Colonic mucosa (tissue), 4 donors: ENCODE measurements at regions not wholly inside any gene's neighbourhood (a gene's known extent, or its start where the extent isn't known, plus 50 kb on each side); places are given as distances from the start of the nearest gene placed in this dataset.

ENCODE experiments used
- DNase-seq: peaks from one replicate; pipeline ENCODE4 v3.0.0-alpha.2; 2020
- H3K27ac ChIP-seq: fragments of 200-600 bp; one replicate; pipeline ENCODE4 v1.8.0; 2021
- H3K27me3 ChIP-seq: fragments of 200-600 bp; one replicate; pipeline ENCODE4 v1.8.0; 2021
- H3K36me3 ChIP-seq: fragments of 200-600 bp; one replicate; pipeline ENCODE4 v1.8.0; 2021
- H3K4me1 ChIP-seq: fragments of 200-600 bp; one replicate; pipeline ENCODE4 v1.8.0; 2021; ENCODE audit warnings: mild to moderate bottlenecking
- H3K4me3 ChIP-seq: fragments of 200-600 bp; one replicate; pipeline ENCODE4 v1.8.0; 2021
- H3K9ac ChIP-seq, 2 donors: one replicate each; pipeline ENCODE4 v1.7.0; 2013; ENCODE audit warnings: control low read depth in 2 of 2, low read depth in 2 of 2, low read length in 2 of 2
- H3K9me3 ChIP-seq: fragments of 200-600 bp; one replicate; pipeline ENCODE4 v1.8.0; 2021
- CTCF ChIP-seq: fragments of 200-600 bp; IDR thresholded peaks from one replicate; pipeline ENCODE4 v1.8.0; 2022; ENCODE audit warnings: antibody characterized with exemption, mild to moderate bottlenecking
- intact Hi-C: fragments of 100-400 bp; cut with DNase I; formaldehyde crosslinking; loops from one replicate; pipeline ENCODE4 v1.14.1; 2022
- donor health status: healthy.
- donor health status: DM: no; HTN: no; CAD: no.
- donor health status: DM: no; HTN: no; CAD: no.

- Histone ChIP-seq H3K27ac (no peak overlapping the region), H3K9ac (no peak overlapping the region), H3K4me1 (no peaks in the 10 kb centered on the region), H3K9me3 (no peaks in the 10 kb centered on the region), H3K4me3 (no peak overlapping the region), H3K36me3 (no peaks in the 10 kb centered on the region), H3K27me3 (no peaks in the 10 kb centered on the region)
- no peak for TF ChIP-seq CTCF
- intact Hi-C loops, result no loop called here
- DNase-seq, result no peak
Measured at GRCh38 chr9:23551311-23551721, 274.7 kb downstream of the ELAVL2 start.

- Histone ChIP-seq H3K4me1 (no peaks in the 10 kb centered on the region), H3K9ac (no peak overlapping the region), H3K27me3 (no peaks in the 10 kb centered on the region), H3K27ac (no peak overlapping the region), H3K36me3 (no peaks in the 10 kb centered on the region), H3K4me3 (no peak overlapping the region), H3K9me3 (no peaks in the 10 kb centered on the region)
- no peak for TF ChIP-seq CTCF
- intact Hi-C loops, result no loop called here
- no peak for DNase-seq
Measured at GRCh38 chr9:23551929-23552707, 273.9 kb downstream of the ELAVL2 start.

GRCh38 chr9:23552876-23553601 lies 273.0 kb downstream of the ELAVL2 start:
- intact Hi-C loops, result no loop called here
- Histone ChIP-seq H3K36me3 (no peaks in the 10 kb centered on the region), H3K9me3 (no peaks in the 10 kb centered on the region), H3K9ac (no peak overlapping the region), H3K4me3 (no peak overlapping the region), H3K27ac (no peak overlapping the region), H3K4me1 (no peaks in the 10 kb centered on the region), H3K27me3 (no peaks in the 10 kb centered on the region)
- no peak for DNase-seq
- no peak for TF ChIP-seq CTCF

GRCh38 chr9:23554686-23555085 lies 271.4 kb downstream of the ELAVL2 start:
- H3K9me3 ChIP-seq, result no peaks in the 10 kb centered on the region
- H3K4me1 ChIP-seq, result no peaks in the 10 kb centered on the region
- intact Hi-C loops, result no loop called here
- no peaks in the 10 kb centered on the region for H3K27me3 ChIP-seq
- H3K4me3 ChIP-seq, result no peak overlapping the region
- DNase-seq, result no peak
- no peaks in the 10 kb centered on the region for H3K36me3 ChIP-seq
- TF ChIP-seq CTCF, result no peak
- H3K9ac ChIP-seq, result no peak overlapping the region
- H3K27ac ChIP-seq, result no peak overlapping the region

GRCh38 chr9:23555851-23556250 lies 270.2 kb downstream of the ELAVL2 start:
- H3K4me1 ChIP-seq, result no peaks in the 10 kb centered on the region
- no peaks in the 10 kb centered on the region for H3K36me3 ChIP-seq
- H3K27me3 ChIP-seq, result no peaks in the 10 kb centered on the region
- H3K27ac ChIP-seq, result no peak overlapping the region
- DNase-seq, result no peak
- no peak overlapping the region for H3K9ac ChIP-seq
- intact Hi-C loops, result no loop called here
- no peaks in the 10 kb centered on the region for H3K9me3 ChIP-seq
- no peak for TF ChIP-seq CTCF
- no peak overlapping the region for H3K4me3 ChIP-seq
